Choroid plexus epithelial cell (primary cell): ENCODE measurements at regions not wholly inside any gene's neighbourhood (a gene's known extent, or its start where the extent isn't known, plus 50 kb on each side); places are given as distances from the start of the nearest gene placed in this dataset.
"Not testable (repeated sequence)": the region's sequence is repeated elsewhere in the genome, so short reads cannot be mapped to it uniquely, and the experiment has no call there.

Source experiments
- DNase-seq: peaks from one replicate; pipeline ENCODE4 v3.0.0-alpha.2; 2010; ENCODE audit warnings: low read depth
- H3K4me3 ChIP-seq: 2 replicates; pipeline ENCODE4 v1.5.1; 2011; ENCODE audit warnings: low read depth, mild to moderate bottlenecking, control low read depth, low read length, moderate library complexity
- CTCF ChIP-seq: conservative IDR thresholded peaks from 2 replicates; pipeline ENCODE4 v1.5.1; 2011; ENCODE audit warnings: low read depth, mild to moderate bottlenecking, control low read depth, inconsistent platforms, low read length, moderate library complexity

DNA sequence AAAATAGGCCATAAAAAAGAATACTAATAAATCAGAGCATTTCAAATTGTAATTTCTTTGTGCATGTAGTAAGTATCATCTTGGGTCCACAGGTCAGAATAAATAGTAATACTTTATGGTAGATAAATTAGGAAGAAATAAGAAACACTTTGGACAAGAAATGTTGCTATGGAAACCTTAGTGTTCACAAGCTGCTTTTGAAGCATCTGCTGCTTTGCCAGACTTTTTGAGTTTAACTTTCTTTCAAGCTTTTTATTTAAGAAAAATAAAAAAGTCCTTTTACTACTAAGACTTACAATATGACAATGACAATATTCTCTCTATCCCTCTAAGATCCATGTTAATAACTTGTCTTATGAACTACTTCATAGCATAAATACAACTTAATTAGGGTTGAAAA is 690.7 kb upstream of the FSHR start:
- no peak for TF ChIP-seq CTCF
- no peak for DNase-seq
- H3K4me3 ChIP-seq = no peak overlapping the region

- not testable (repeated sequence) for H3K4me3 ChIP-seq, DNase-seq
These were observed 689.8 kb upstream of the FSHR start for GRCh38 chr2:49844113-49844512.

- no peak overlapping the region for H3K4me3 ChIP-seq
- no peak for TF ChIP-seq CTCF
- DNase-seq = no peak
These were observed 689.0 kb upstream of the FSHR start for GRCh38 chr2:49843314-49843713.

GRCh38 chr2:49840428-49840975 is 686.2 kb upstream of the FSHR start:
- TF ChIP-seq CTCF = no peak
- no peak overlapping the region for H3K4me3 ChIP-seq
- no peak for DNase-seq

GRCh38 chr2:49839818-49840217 is 685.5 kb upstream of the FSHR start:
- no peak for DNase-seq
- H3K4me3 ChIP-seq = no peak overlapping the region
- no peak for TF ChIP-seq CTCF

DNA sequence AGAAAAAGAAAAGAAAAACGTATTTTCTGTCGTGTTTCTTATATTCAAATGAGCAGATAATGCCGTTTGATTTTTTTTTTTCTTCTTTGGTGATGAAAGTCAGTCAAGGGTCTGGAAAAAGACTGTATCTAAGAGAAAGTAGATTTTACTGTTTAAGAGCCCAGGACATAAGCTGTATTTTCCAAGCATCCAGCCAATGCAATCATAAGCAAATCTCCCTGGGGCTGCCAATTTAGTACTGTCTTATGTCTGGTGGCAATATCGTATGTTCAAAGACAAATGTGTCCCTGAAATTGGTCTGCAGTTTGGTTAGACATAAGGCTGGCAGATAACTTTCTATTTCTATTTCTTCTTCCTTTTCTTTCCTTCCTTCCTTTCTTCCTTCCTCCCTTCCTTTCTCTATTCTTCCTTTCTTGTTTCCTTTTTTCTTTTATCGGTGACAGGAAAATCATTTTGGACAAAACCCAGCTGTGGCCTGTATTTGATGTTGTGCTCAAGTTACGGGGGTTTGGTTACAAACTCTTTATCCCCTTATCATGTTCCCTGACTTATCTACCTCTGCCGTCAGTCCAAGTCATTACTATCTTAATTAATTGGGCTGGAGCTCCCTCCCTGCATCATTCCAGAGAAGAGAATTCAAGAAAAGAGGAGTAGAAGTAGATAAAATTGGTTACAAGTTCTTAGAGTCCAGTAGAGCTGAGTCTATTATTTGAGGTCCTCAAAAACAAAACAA is 683.4 kb upstream of the FSHR start:
- no peak overlapping the region for H3K4me3 ChIP-seq
- no peak for TF ChIP-seq CTCF
- no peak for DNase-seq

DNA sequence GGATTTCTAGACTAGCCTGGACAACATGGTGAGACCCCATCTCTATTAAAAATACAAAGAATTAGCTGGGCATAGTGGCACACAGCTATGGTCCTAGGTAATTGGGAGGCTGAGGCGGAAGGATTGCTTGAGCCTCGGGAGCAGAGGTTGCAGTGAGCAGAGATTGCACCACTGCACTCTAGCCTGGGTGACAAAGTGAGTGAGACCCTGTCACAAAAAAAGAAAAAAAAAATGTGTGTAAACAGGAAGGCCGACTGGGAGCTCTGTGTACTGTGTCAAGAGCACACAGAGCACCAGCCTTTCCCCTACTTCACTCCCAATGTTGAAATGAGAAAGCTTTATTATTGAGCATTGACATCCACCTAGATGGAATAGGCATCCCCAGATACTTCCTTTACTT is 681.7 kb upstream of the FSHR start:
- no peak overlapping the region for H3K4me3 ChIP-seq
- no peak for TF ChIP-seq CTCF
- DNase-seq = no peak
